ENCODE measurements at regions not wholly inside any gene's neighbourhood (a gene's known extent, or its start where the extent isn't known, plus 50 kb on each side); places are given as distances from the start of the nearest gene placed in this dataset.

- no peak for DNase-seq (ENCODE audit: low spot score)
Measured at GRCh38 chr20:50286174-50286511, 95.5 kb downstream of the CEBPB start.

GRCh38 chr20:50286609-50287008, 96.0 kb downstream of the CEBPB start:
- DNase-seq (ENCODE audit: low spot score): no peak

- DNase-seq (ENCODE audit: low spot score): no peak
Measured at GRCh38 chr20:50287512-50287911, 96.9 kb downstream of the CEBPB start.

- no peak for DNase-seq (ENCODE audit: low spot score)
Measured at GRCh38 chr20:50288128-50288623, 97.5 kb downstream of the CEBPB start.

GRCh38 chr20:50289581-50289980, 99.0 kb downstream of the CEBPB start:
- DNase-seq (ENCODE audit: low spot score): no peak

- DNase-seq (ENCODE audit: low spot score): no peak
Measured at GRCh38 chr20:50290112-50290511, 99.5 kb downstream of the CEBPB start.

- no peak for DNase-seq (ENCODE audit: low spot score)
Measured at GRCh38 chr20:50290808-50291207, 100.2 kb downstream of the CEBPB start.

GRCh38 chr20:50291254-50292078, 100.8 kb downstream of the CEBPB start:
- DNase-seq (ENCODE audit: low spot score): no peak

- no peak for DNase-seq (ENCODE audit: low spot score)
Measured at GRCh38 chr20:50292079-50292590, 101.5 kb downstream of the CEBPB start.

GRCh38 chr20:50292591-50293283, 102.1 kb downstream of the CEBPB start:
- DNase-seq (ENCODE audit: low spot score): peak; percentile 28

GRCh38 chr20:50293284-50294139, 102.9 kb downstream of the CEBPB start:
- no peak for DNase-seq (ENCODE audit: low spot score)

- no peak for DNase-seq (ENCODE audit: low spot score)
Measured at GRCh38 chr20:50294164-50295088, 103.8 kb downstream of the CEBPB start.

- DNase-seq (ENCODE audit: low spot score): no peak
Measured at GRCh38 chr20:50295345-50295744, 104.7 kb downstream of the CEBPB start.

GRCh38 chr20:50295762-50296449, 105.3 kb downstream of the CEBPB start:
- DNase-seq (ENCODE audit: low spot score): no peak

GRCh38 chr20:50296450-50297375, 106.1 kb downstream of the CEBPB start:
- DNase-seq (ENCODE audit: low spot score): no peak

GRCh38 chr20:50297498-50298376, 107.1 kb downstream of the CEBPB start:
- no peak for DNase-seq (ENCODE audit: low spot score)

GRCh38 chr20:50298554-50299324, 108.1 kb downstream of the CEBPB start:
- no peak for DNase-seq (ENCODE audit: low spot score)

GRCh38 chr20:50299325-50299629, 108.6 kb downstream of the CEBPB start:
- DNase-seq (ENCODE audit: low spot score): no peak

Data from LoVo (cell line).